ENCODE measurements at regions not wholly inside any gene's neighbourhood (a gene's known extent, or its start where the extent isn't known, plus 50 kb on each side); places are given as distances from the start of the nearest gene placed in this dataset.

- no peak overlapping the region for H3K56ac ChIP-seq (replicated peaks; ENCODE audit: insufficient read length, low read depth, low read length)
- H2BK15ac ChIP-seq (ENCODE audit: low read length), result no peak overlapping the region
- H4K8ac ChIP-seq (ENCODE audit: extremely low read depth, insufficient read depth, low read length), result no peak overlapping the region
- no peaks in the 10 kb centered on the region for H3K79me2 ChIP-seq (ENCODE audit: control insufficient read depth in 1 of 2, insufficient read depth in 2 of 2, low read length in 2 of 2)
- WGBS, 2 experiments (ENCODE audit: extremely low coverage in 1 of 2, insufficient coverage in 1 of 2, insufficient read length in 1 of 2, insufficient replicate concordance in 2 of 2, low coverage in 1 of 2, low lambda C conversion rate in 2 of 2, missing lambda C conversion rate in 1 of 2), result 94% methylated on average over 4 of the region's 4 CpGs; no CpG with 5 or more reads in 1 of the 2 experiments
- no peak for FAIRE-seq
- H3K4me1 ChIP-seq (replicated peaks in 1 of 4; ENCODE audit: control insufficient read depth in 3 of 4, insufficient read depth in 4 of 4, low read length in 3 of 4), result no peaks in the 10 kb centered on the region
- H2BK12ac ChIP-seq (ENCODE audit: low read depth, low read length), result no peak overlapping the region
- H2BK5ac ChIP-seq (ENCODE audit: low read depth, low read length), result no peak overlapping the region
- no peak overlapping the region for H3K18ac ChIP-seq (ENCODE audit: extremely low read depth, low read length)
- no peak for DNase-seq (ENCODE audit: low read depth in 1 of 2, low spot score in 2 of 2)
- H3K23me2 ChIP-seq (ENCODE audit: low read depth, low read length), result no peaks in the 10 kb centered on the region
- no peak overlapping the region for H3K14ac ChIP-seq (ENCODE audit: insufficient read length)
- TF ChIP-seq SP2 (IDR thresholded peaks at IDR 0.05; ENCODE audit: low read length), result no peak
- no peak for TF ChIP-seq MAX (IDR thresholded peaks at IDR 0.05)
- no peak for TF ChIP-seq HDAC2 (IDR thresholded peaks at IDR 0.05; ENCODE audit: borderline replicate concordance in 1 of 2, low read depth in 2 of 2, low read length in 2 of 2)
- TF ChIP-seq YY1 (IDR thresholded peaks at IDR 0.05; ENCODE audit: low read depth, low read length), result no peak
- TF ChIP-seq FOSL1 (IDR thresholded peaks at IDR 0.05; ENCODE audit: insufficient read depth, low read depth, low read length), result no peak
- no peak for TF ChIP-seq NANOG (IDR thresholded peaks at IDR 0.05; ENCODE audit: insufficient read depth, low read depth, low read length, poor library complexity, severe bottlenecking)
- TF ChIP-seq RBBP5 (IDR thresholded peaks at IDR 0.05; ENCODE audit: borderline replicate concordance, low read depth, low read length), result no peak
- TF ChIP-seq EZH2 (IDR thresholded peaks at IDR 0.05; ENCODE audit: low read depth, low read length, severe bottlenecking), result no peak
- no peak for TF ChIP-seq SP1 (IDR thresholded peaks at IDR 0.05; ENCODE audit: low read depth, low read length)
- TF ChIP-seq POU5F1 (IDR thresholded peaks at IDR 0.05; ENCODE audit: low read depth, low read length), result no peak
- no peak for TF ChIP-seq USF2 (IDR thresholded peaks at IDR 0.05; ENCODE audit: low read length)
- TF ChIP-seq TAF1 (IDR thresholded peaks at IDR 0.05; ENCODE audit: low read depth, low read length), result no peak
- TF ChIP-seq RXRA (IDR thresholded peaks at IDR 0.05; ENCODE audit: insufficient read depth, low read depth, low read length), result no peak
- H3K27ac ChIP-seq (ENCODE audit: low read depth, low read length), result no peak overlapping the region
- H4K20me1 ChIP-seq (replicated peaks in 1 of 2; ENCODE audit: control insufficient read depth in 1 of 2, insufficient read depth in 2 of 2, low read length in 2 of 2), result no peaks in the 10 kb centered on the region
- ChIA-PET CTCF (ENCODE audit: partially characterized antibody) (no interaction called here), POLR2A (ENCODE audit: partially characterized antibody) (no interaction called here)
- H3K27me3 ChIP-seq (replicated peaks in 1 of 4; ENCODE audit: control insufficient read depth in 3 of 4, extremely low read depth in 1 of 4, insufficient read depth in 3 of 4, low read length in 3 of 4), result no peaks in the 10 kb centered on the region
- no peak overlapping the region for H2AK5ac ChIP-seq (ENCODE audit: low read depth, low read length)
- no peaks in the 10 kb centered on the region for H3K79me1 ChIP-seq (ENCODE audit: low read depth, low read length)
- no peak overlapping the region for H3K9ac ChIP-seq (replicated peaks in 1 of 4; ENCODE audit: extremely low read depth in 1 of 4, low read depth in 3 of 4, low read length in 3 of 4)
- no peak overlapping the region for H2BK120ac ChIP-seq (replicated peaks; ENCODE audit: low read depth, low read length)
- H3K9me3 ChIP-seq (ENCODE audit: insufficient read depth in 2 of 2, low read depth in 1 of 2, low read length in 1 of 2), result no peaks in the 10 kb centered on the region
- H4K5ac ChIP-seq (ENCODE audit: insufficient read length, low read depth, low read length), result no peak overlapping the region
- no peak overlapping the region for H4K91ac ChIP-seq (replicated peaks; ENCODE audit: insufficient read length, low read length)
- H3K36me3 ChIP-seq (ENCODE audit: control insufficient read depth in 2 of 4, insufficient read depth in 4 of 4, low read length in 3 of 4), result no peaks in the 10 kb centered on the region
- no peak overlapping the region for H2BK20ac ChIP-seq (ENCODE audit: low read length)
- no peak overlapping the region for H3K23ac ChIP-seq (ENCODE audit: insufficient read length)
- H3K4me2 ChIP-seq (ENCODE audit: insufficient read depth in 1 of 2, low read depth in 2 of 2, low read length in 2 of 2), result no peak overlapping the region
- H2AFZ ChIP-seq (ENCODE audit: low read length), result no peak overlapping the region
- no peak overlapping the region for H3K4ac ChIP-seq (replicated peaks; ENCODE audit: insufficient read length, low read depth, low read length)
- no peak overlapping the region for H3K4me3 ChIP-seq (ENCODE audit: extremely low read depth in 1 of 4, insufficient read depth in 2 of 4, low read depth in 3 of 4, low read length in 4 of 4)
Observed at GRCh38 chr2:57461624-57462023, 585.0 kb upstream of the VRK2 start.

Measured in H1 (cell line).